OCI-LY7 (cell line): ENCODE measurements at regions not wholly inside any gene's neighbourhood (a gene's known extent, or its start where the extent isn't known, plus 50 kb on each side); places are given as distances from the start of the nearest gene placed in this dataset.

Source experiments
- CTCF ChIP-seq: fragments of 200-600 bp; sonication (generic); conservative IDR thresholded peaks from 2 replicates; pipeline ENCODE4 v1.5.1; 2014; ENCODE audit warnings: mild to moderate bottlenecking, antibody characterized with exemption, low read length, moderate library complexity, mixed read lengths
- EZH2phosphoT487 ChIP-seq: fragments of 200-600 bp; sonication (generic); IDR thresholded peaks from 2 replicates; pipeline ENCODE4 v1.6.1; 2018; ENCODE audit warnings: low read depth, borderline replicate concordance, mild to moderate bottlenecking, mixed run types, antibody characterized with exemption, low read length, moderate library complexity, mixed read lengths

GRCh38 chr6:21348146-21348503 is 245.4 kb upstream of the SOX4 start:
- TF ChIP-seq CTCF (no peak), EZH2phosphoT487 (no peak)
